HG02981 (cell line): ENCODE measurements at regions not wholly inside any gene's neighbourhood (a gene's known extent, or its start where the extent isn't known, plus 50 kb on each side); places are given as distances from the start of the nearest gene placed in this dataset.
"Not testable (repeated sequence)": the region's sequence is repeated elsewhere in the genome, so short reads cannot be mapped to it uniquely, and the experiment has no call there.

Experiments used
- ATAC-seq: cut with Tn5 transposase; IDR thresholded peaks from one replicate; pipeline ENCODE4 v1.9.1; 2021; ENCODE audit warnings: mild to moderate bottlenecking, moderate library complexity; ENCODE audit not compliant: unreplicated experiment

DNA sequence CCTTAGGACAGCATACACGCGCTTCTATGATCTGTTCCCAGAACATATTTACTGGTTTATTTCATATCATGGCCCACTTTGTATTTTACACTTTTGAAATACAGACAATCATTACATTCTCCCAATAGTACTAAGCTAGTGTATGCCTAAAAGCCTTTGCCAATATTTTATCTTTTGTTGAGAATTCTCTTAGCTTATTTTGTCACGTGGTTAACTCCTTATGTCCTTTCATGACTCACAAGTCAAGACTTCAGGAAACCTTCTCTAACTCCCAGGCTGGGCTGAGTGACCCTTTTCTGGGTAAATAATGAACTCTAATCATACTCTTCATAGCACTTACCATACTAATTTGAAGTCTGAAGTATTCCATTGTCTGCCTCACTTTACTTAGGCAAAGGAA, 444.8 kb downstream of the ZNF33B start:
- ATAC-seq, result not testable (repeated sequence)

- not testable (repeated sequence) for ATAC-seq
Observed at GRCh38 chr10:42192450-42192849, 445.9 kb downstream of the ZNF33B start.

- ATAC-seq, result not testable (repeated sequence)
Observed at GRCh38 chr10:42187501-42188195, 450.7 kb downstream of the ZNF33B start.

- ATAC-seq, result not testable (repeated sequence)
Observed at GRCh38 chr10:42177793-42178689, 460.3 kb downstream of the ZNF33B start.

- ATAC-seq, result no peak
Observed at GRCh38 chr10:42177077-42177792, 461.1 kb downstream of the ZNF33B start.

- no peak for ATAC-seq
Observed at GRCh38 chr10:42150428-42151061, 487.8 kb downstream of the ZNF33B start.

DNA sequence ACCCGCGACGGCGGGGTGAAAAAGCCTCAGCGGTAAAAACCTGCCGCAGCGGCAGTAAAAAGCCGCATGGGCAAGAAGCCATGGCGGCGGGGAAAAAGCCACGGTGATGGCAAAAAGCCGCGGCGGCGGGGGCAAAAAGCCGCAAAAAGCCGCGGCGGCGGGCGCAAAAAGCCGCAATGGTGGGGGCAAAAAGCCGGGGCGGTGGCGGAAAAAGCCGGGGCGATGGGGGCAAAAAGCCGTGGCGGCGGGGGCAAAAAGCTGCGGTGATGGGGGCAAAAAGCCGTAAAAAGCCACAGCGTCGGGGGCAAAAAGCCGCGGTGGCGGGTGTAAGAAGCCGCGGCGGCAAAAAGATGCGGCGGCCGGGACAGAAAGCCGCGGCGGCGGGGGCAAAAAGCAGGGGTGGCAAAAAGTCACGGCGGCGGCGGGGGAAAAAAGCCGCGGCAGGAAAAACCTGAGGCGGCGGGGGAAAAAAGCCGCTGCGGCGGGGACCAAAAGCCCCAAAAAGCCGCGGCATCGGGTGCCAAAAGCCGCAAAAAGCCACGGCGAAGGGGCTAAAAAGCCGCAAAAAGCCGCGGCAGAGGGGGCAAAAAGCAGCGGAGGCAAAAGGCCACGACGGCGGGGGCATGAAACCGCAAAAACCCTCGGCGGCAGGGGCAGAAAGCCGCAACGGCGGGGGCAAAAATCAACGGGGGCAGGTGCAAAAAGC, 488.5 kb downstream of the ZNF33B start:
- ATAC-seq, result no peak

- no peak for ATAC-seq
Observed at GRCh38 chr10:42149027-42149700, 489.2 kb downstream of the ZNF33B start.

- ATAC-seq, result not testable (repeated sequence)
Observed at GRCh38 chr10:42146165-42146564, 492.2 kb downstream of the ZNF33B start.

DNA sequence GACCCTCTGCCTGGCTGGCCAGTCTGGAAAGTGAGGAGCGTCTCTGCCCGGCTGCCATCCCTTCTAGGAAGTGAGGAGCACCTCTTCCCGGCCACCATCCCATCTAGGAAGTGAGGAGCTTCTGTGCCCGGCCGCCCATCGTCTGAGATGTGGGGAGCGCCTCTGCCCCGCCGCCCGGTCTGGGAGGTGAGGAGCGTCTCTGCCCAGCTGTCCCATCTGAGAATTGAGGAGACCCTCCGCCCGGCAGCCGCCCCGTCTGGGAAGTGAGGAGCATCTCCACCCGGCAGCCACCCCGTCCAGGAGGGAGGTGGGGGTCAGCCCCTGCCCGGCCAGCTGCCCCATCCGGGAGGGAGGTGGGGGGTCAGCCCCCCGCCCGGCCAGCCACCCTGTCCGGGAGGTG, 500.3 kb downstream of the ZNF33B start:
- not testable (repeated sequence) for ATAC-seq

DNA sequence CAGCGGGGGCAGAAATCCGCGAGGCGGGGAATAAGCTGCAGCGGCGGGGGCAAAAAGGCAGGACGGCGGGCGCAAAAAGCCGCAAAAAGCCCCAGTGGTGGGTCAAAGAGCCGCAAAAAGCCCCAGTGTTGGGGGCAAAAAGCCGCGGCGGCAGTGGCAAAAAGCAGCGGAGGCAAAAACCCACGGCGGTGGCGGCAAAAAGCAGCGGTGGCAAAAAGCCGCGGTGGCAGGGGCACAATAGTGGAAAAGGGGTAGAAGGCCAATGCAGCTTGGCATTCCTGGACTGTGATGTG, 525.3 kb downstream of the ZNF33B start:
- ATAC-seq, result no peak

- no peak for ATAC-seq
Observed at GRCh38 chr10:42112331-42113157, 525.8 kb downstream of the ZNF33B start.

GRCh38 chr10:42111661-42112330, 526.6 kb downstream of the ZNF33B start:
- ATAC-seq, result no peak

DNA sequence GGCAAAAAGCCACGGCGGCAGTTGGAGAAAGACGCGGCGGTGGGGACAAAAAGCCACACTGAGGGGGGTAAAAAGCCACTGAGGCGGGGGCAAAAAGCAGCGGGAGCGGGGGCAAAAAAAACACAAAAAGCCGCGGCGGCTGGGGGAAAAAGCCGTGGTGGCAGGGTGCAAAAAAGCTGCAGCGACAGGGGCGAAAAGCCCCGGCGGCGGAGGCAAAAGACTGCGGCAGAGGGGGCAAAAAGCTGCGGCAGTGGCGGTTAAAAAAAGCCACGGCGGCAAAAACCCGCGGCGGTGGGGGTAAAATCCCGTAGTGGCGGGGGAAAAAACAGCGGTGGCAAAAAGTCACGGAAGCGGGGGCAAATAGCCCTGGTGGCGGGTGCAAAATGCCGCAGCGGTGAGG, 527.3 kb downstream of the ZNF33B start:
- ATAC-seq, result no peak
